GM21528 (cell line): ENCODE measurements at regions not wholly inside any gene's neighbourhood (a gene's known extent, or its start where the extent isn't known, plus 50 kb on each side); places are given as distances from the start of the nearest gene placed in this dataset.

Experiments used
- ATAC-seq: cut with Tn5 transposase; IDR thresholded peaks from one replicate; pipeline ENCODE4 v1.9.1; 2021; ENCODE audit warnings: mild to moderate bottlenecking, moderate library complexity; ENCODE audit not compliant: unreplicated experiment, low FRiP score

DNA sequence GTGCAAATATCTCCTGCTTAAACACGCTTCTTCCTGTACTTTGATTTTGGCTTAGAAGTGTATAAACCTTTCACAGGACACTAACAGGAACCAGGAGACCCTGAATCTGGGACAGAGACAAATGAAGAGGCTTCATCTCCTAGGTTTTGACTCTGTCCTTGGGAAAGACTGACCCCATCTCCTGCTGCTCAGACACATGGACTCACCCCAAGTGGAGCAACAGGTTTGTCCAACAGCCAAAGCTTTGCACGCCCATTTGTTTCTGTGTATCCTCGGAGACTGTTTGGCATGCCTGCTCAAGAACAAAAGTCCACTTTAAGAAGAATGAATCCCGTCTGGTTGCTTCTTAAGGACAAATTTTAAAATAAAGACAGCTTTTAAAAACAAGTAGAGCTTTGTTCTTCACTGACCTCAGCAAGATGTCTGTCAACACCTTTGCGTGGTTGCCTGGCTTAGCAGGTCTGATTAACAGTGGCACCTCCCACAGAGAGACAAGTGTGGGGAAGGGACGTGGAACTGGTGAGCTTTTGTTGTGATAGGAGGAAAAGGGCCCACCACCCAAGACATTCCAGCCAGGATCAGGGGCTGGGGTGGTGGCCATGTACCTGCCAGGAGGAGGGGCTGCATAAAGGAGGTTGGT, 202.6 kb downstream of the SOD2 start:
- no peak for ATAC-seq

DNA sequence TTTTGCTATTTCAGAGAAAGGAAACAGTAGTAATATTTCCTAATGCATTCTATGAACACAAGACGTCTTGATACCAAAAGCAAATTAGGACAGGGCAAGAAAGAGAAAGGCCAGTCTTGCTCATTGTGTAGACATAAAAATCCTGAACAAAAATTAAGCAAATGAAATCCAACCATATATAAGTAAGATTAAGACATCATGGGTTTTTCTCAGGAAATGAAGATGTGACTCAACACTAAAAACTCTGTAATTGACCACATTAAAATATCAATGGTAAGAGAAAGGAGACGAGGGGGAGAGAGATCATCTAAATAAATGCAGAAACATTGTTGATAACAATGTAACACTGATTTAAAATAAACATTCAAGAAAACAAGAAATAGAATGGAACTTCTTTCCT, 205.4 kb downstream of the SOD2 start:
- no peak for ATAC-seq

DNA sequence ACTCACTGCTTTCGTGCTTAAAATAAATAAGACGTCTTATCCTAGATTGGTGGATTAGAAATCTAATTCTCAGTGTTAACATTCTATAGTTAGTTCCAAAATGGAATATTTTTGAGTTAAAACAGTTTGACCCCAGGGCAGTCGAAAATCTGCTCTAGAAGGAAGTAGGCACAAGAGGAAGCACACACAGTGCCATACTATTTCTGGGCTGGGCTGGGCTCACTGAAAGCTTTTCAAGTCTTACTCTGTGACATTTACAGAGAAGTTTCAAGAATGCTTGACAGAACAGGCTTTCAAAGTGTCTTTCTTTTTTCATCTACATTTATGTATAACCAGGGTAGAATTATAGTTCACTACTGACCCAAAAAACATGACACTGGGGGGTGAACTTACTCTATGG, 209.8 kb downstream of the SOD2 start:
- ATAC-seq = no peak

DNA sequence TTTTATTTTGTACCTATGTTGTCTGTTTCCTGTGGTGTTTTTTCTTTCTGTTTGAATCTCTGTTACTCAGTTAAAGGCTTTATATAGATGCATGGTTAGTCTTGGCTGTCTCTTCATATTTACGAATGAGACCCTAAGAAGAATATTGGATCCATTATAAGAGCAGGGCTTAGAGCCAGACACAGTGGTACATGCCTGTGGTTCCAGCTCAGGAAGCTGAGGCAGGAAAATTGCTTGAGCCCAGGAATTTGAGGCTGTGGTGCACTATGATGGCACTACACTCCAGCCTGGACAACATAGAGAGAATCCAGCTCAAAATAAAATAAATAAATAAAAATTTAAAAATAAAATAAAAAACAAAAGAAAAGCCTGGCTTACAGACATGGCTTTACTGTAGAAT, 211.1 kb downstream of the SOD2 start:
- no peak for ATAC-seq

DNA sequence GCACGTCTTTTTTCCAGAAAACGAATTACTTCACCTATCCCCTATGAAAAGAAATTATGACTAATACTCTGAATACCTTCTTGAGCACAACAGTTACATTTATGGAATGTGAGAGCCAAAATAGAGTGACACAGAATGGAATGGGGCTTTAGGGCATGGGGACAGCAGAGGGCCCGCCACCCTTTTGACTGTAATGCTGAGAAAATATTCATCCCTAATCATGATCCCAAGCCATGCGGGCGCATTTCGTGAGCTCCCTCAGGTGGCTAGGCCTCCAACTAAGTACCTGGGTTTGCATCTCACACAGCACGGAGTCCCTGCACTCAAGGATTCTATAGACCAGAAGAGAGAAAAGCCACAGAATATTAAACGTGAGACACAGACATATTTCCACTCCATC, 212.6 kb downstream of the SOD2 start:
- no peak for ATAC-seq

DNA sequence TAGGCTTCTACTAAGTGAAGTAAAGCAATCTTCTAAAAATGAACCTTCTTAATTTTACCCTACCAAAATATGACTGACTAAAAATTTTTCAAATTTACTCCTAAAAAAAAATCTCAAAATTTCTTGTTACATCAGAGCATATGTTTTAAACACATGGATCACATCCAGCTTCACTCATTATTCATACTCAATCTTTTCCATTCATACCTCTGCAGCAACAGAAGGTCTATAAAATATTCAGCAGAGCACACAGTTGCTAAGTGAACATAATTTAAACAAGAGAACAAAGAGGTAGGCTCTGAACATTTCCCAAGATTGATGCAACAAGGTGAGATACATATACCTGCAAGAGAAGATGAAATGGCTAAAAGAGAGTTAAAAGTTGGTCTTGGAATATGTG, 213.9 kb downstream of the SOD2 start:
- ATAC-seq = no peak

DNA sequence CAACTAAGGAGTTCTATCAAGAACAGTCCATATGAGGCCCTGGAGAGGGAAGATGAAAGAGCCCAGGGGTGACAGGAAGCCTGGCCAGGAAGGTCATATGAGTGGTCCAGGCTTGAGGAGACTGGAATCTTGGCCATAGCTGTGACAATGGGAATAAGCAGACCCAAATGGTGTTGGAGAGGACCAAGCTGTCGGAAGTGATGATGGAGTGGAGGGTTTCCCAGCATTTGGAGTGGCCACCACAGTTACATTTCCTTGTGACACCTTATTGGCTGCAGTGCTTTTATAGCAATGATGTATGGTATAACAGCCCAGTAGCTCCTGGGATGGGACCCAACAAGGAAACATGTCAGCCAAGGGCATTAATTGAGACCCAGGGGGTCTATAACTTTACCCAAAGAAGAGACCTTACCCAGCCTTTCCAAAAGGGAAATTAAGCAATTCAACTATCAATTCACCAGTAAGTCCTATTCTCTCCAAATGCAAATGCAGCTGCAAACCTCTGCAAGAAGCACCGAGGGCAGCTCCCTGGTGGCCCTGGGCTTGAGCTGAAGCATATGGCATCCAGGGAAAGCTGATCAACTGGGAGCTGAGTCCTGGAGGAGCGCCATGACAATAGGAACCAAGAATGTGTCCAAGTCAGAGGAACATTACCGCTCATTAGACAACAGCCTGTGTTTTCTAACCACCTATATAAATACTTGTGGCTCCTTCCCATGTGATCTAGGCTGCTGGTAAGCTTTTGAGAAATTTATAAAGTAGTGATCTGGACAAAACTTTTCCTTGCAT, 219.4 kb downstream of the SOD2 start:
- no peak for ATAC-seq

DNA sequence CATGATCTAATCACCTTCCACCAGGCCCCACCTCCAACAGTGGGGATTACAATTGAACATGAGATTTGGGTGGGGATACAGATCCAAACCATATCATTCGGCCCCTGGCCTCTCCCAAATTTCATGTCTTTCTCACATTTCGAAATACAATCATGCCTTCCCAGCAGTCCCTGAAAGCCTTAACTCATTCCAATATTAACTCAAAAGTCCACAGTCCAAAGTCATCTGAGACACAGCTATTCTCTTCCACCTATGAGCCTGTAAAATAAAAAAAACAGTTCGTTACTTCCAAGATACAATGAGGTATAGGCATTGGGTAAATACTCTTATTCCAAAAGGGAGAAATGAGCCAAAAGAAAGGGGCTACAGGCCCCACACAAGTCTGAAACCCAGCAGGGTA, 222.6 kb downstream of the SOD2 start:
- no peak for ATAC-seq

DNA sequence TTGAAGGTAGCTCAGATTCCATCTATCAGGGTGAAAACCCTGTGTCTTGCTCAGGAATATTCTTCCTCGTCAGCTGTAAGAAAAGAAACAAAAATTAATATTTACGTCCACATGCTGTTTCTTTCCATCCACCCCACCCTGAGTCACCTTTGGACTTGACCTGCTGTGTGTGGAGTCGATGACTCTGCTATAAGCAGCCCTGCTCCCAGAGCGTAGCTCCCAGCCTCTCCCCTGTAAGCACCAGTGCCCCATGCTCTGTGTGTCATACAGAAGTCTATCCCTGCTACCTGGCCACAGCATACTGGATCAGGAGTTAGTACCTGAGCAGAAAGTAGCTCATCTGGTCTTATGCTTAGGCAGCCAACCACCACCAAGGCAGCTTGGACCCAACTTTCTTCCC, 223.6 kb downstream of the SOD2 start:
- no peak for ATAC-seq

DNA sequence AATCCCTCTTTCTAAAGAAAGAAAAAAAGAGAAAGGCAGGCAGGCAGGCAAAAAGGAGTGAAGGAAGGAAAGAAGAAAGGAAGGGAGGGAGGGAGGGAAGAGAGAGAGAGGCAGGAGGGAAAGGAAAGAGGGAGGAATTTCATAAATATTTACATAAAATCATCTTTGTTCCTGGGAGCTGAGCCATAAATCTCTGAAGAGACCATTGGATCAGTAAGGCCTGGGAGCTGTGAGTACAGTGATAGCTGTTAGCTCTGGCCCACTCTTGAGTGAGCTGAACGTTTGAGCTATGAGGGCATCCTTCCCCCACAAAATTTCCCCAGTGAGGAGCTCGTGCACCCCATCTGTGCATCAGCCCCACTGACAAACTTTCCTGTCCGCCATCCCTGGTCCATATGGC, 224.0 kb downstream of the SOD2 start:
- ATAC-seq = no peak

DNA sequence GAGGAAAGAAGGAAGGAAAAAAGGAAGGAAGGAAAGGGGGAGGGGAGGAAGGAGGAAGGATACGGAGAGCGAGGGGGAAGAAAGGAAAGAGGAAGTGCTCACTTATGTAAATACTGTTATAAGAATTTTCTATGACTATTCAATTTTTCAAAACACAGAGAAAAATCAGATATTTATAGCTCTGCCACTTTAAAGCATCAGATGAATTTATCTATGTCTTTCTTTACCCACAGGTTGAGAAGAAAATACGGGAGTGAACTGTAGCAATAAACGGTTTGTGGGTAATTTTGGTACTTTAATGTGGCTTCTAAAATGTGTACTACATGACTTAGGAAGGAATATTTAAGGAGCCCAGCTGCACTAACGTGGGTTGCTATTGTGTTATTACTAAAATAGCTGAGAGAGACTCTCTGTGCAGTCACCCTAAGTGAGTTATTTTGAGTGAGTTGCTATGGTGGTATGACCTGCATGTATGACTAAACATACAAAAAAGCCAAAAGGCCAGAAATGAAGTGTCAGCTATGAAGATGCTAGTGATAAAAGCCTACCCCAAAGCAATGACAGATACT, 225.5 kb downstream of the SOD2 start:
- peak; percentile 79 for ATAC-seq

DNA sequence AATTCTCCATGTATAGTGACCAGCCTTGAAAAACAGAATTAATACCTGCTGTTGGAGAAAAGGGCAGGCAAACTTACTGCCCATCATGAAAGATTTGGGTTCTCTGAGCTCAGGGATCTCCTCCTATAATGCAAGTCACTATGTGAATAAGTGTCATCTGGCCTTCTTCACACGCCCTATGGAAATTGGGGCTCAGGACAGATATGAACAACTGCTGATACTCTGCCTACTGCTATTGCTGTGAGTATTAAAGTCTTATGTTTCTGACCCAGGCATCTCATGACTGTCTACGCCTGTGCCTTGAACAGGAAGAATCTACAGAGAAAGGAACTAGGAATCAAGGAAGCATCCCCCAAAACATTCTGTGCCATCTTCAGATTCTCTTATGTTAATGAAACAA, 226.1 kb downstream of the SOD2 start:
- no peak for ATAC-seq

DNA sequence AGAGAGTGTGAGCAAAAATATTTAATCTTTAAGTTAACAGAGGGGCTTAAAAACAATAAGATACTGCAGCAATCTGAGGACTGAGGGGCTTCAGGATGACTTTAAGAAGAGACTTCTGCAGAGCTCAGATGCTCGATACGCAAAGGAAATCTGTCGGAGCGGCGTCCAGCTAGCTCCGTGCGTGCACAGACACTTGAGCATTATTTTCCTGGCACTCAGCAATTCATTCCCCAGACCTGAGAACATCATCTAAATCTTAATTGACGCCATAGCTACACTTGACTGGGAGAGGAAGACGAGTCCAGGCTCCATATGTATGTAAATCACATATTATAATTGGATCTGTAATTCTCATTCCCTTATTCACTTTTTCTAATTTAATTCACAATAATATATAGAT, 228.2 kb downstream of the SOD2 start:
- ATAC-seq = no peak

DNA sequence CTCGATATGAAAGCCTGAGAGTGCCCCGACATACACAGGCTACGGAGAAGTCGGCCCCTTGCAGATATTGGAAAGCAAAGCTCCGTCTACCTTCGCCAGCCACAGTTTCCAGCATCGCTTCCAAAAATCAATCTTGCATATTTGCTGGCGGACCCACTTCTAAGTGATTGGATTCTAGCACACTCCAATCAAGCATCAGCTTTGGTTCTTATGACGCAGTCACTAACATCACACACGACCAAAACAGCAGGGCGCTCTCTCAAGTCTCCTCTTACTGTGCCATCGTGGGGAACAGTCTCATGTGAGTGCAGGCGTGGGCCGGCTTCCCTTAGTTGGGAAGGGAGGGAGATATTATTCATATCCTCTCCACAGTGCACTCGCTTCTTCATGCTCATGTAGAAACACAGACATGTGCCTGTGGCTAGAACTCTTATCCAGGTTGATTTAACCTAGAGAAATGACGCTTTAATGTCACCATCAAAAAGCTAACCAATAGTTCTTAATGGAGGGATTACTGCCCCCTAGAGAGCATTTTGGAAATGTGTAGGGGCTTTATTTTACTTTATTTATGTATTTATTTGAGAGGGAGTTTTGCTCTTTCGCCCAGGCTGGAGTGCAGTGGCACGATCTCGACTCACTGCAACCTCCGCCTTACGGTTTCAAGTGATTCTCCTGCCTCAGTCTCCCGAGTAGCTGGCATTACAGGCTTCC, 229.8 kb downstream of the SOD2 start:
- no peak for ATAC-seq

DNA sequence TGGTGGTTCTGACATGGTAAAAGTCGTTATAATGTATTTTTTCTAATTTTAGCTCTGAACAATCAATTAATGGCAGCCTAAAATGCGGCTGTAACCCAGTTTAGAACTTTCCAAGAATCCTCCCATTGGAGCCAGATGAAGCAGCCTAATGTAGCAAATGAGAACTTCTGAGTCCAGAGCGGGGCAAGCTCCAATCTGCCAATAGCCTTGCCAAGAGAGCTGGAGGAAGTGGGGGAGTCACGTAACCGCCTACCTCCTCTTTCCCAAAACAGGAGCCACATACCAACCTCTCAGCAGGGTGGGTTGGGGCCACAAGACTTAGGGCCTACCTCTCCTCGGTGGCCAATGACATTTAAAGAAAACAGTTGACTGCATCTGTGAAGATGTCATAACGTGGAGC, 230.6 kb downstream of the SOD2 start:
- no peak for ATAC-seq

DNA sequence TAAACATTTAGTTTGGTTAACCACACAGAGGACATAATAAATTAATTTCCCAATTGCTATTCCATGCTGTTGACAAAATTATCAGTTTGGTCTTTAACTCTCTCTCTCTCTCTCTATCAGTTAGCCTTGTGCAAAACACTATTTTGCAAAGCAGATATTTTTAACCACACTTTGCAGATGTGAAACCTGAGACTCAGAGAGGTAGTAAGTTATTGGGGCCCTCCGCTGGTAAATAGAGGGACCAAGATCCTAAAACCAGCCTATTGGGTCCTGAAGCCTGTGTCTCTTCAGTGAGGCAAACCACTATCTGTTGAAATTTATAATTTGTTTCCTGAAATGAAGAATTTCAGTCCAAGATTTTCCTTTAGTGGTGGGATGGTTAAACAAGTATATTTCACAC, 231.0 kb downstream of the SOD2 start:
- ATAC-seq = peak; percentile 90

DNA sequence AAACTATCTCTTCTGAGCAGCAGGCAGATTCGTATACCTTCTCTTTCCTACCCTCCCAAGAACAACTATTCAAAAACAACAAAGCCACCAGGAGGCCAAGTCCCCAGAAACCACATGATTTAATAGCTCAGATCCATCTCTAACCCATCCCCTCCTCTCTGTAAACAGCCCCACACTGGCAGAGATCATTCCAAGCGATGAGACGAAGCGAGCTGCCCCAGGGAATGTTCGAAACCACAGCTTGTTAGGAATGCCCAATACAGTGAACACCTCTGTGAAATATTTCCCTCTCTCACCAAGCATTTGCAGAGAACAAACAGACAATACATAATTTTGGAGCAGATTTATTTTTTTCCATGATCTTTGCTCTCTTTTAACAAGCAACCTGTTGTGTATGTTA, 231.8 kb downstream of the SOD2 start:
- ATAC-seq = no peak

DNA sequence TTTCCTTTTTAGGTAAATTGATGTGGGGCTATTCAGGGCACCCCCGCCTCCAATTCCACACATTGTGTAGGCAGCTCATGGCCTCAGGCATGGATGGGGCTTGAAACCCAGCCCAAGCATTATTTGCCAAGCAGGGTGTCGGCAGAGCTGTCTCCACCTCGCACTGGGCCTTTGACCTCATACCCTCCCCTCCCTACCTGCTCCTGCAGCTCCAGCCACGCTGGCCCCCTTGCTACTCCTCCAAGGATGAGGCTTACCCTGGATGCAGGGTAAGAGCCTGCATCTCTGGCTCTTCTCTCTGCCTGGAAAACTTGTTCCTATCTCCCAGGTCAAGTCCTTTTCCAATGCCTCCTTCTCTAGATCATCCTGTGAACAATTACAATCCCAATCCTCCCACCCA, 232.6 kb downstream of the SOD2 start:
- ATAC-seq = no peak

DNA sequence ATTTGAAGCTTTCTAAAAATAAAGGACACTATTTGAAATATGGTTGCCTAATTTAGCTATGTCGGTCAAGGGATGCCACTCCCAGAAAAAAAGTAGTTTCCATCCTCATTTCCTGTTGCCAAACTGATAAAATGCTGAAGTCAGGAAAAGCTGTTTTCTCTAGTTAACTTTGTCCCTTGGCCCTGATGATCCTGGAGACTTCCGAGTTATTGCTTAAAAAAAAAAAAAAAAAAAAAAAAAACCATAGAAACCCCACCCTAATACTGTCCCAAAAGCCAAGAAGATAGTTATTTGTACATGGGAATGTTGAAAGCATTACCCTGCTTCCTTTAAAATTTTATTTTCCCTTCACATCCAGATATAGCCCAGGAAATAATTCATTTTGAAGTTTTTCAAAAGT, 236.7 kb downstream of the SOD2 start:
- ATAC-seq = no peak

DNA sequence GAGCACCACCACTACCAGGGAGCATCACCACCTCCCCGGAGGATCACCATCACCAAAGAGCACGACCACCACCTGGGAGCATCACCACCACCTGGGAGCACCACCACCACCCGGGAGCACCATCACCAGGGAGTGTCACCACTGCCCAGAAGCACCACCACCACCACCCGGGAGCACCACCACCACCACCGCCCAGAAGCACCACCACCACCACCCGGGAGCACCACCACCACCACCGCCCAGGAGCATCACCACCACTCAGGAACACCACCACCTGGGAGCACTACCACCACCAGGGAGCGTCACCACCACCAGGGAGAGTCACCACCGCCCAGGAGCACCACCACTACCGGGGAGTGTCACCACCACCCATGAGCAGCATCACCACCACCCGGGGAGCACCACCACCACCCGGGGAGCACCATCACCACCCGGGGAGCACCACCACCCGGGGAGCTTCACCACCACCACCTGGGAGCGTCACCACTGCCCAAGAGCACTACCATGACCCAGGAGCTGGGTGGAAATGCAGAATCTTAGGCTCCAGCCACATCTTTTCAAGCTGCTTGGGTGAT, 237.3 kb downstream of the SOD2 start:
- no peak for ATAC-seq

DNA sequence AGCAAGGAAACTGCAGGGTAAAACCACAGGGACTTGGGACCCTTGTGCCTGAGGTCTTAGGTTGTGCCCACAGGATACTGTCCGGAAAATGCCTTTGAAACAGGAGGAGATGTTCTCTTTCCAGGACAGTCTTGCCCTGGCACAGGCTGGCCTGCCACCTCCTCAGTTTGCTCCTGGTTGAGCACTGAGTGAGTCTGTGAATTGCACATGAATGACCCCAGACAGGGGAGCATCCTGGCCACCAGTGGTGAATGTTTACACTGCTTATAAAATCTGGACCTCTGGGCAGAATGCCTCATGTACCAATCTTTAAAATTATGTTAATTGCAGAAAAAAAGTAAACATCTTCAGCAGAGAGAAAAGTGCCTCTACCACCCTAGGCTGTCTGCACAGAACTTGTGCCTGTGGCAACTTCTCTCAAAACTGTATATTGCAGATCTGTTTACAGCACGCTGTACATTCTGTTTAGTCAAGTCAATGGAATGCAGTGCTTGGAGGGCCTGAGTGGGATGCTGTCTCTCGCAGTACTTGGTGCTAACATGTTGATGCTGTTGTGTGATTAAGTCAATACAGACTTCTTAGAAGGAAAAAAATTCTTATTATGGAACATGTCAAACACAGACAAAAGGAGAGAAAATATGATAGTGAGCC, 242.1 kb downstream of the SOD2 start:
- ATAC-seq = no peak
